ENCODE measurements at regions not wholly inside any gene's neighbourhood (a gene's known extent, or its start where the extent isn't known, plus 50 kb on each side); places are given as distances from the start of the nearest gene placed in this dataset.

- no peak for DNase-seq
These were observed 162.9 kb downstream of the FAM170A start for GRCh38 chr5:119792161-119792799.

- DNase-seq, result peak; percentile 3
These were observed 166.4 kb downstream of the FAM170A start for GRCh38 chr5:119795768-119796167.

- DNase-seq, result no peak
These were observed 172.2 kb downstream of the FAM170A start for GRCh38 chr5:119801570-119801969.

- no peak for DNase-seq
These were observed 178.7 kb downstream of the FAM170A start for GRCh38 chr5:119808024-119808423.

GRCh38 chr5:119808474-119808873 lies 179.1 kb downstream of the FAM170A start:
- no peak for DNase-seq

- DNase-seq, result no peak
These were observed 180.9 kb downstream of the FAM170A start for GRCh38 chr5:119810217-119810616.

GRCh38 chr5:119811458-119811857 lies 182.1 kb downstream of the FAM170A start:
- no peak for DNase-seq

GRCh38 chr5:119814655-119815054 lies 185.3 kb downstream of the FAM170A start:
- DNase-seq, result no peak

GRCh38 chr5:119816055-119816454 lies 186.7 kb downstream of the FAM170A start:
- no peak for DNase-seq

- no peak for DNase-seq
These were observed 190.7 kb downstream of the FAM170A start for GRCh38 chr5:119820016-119820415.

- DNase-seq, result no peak
These were observed 191.2 kb downstream of the FAM170A start for GRCh38 chr5:119820608-119821007.

GRCh38 chr5:119828541-119828940 lies 199.2 kb downstream of the FAM170A start:
- peak; percentile 0 for DNase-seq

GRCh38 chr5:119829341-119829740 lies 200.0 kb downstream of the FAM170A start:
- no peak for DNase-seq

GRCh38 chr5:119833176-119833575 lies 203.8 kb downstream of the FAM170A start:
- no peak for DNase-seq

- DNase-seq, result peak; percentile 0
These were observed 210.8 kb downstream of the FAM170A start for GRCh38 chr5:119840175-119840574.

- no peak for DNase-seq
These were observed 222.8 kb downstream of the FAM170A start for GRCh38 chr5:119852140-119852539.

GRCh38 chr5:119860463-119860862 lies 231.1 kb downstream of the FAM170A start:
- no peak for DNase-seq

- DNase-seq, result no peak
These were observed 233.3 kb downstream of the FAM170A start for GRCh38 chr5:119862619-119863018.

GRCh38 chr5:119864286-119864685 lies 234.9 kb downstream of the FAM170A start:
- DNase-seq, result no peak

GRCh38 chr5:119873611-119874010 lies 244.3 kb downstream of the FAM170A start:
- no peak for DNase-seq

GRCh38 chr5:119876522-119876921 lies 247.2 kb downstream of the FAM170A start:
- DNase-seq, result no peak

- no peak for DNase-seq
These were observed 249.4 kb downstream of the FAM170A start for GRCh38 chr5:119878712-119879111.

- DNase-seq, result no peak
These were observed 250.1 kb downstream of the FAM170A start for GRCh38 chr5:119879446-119879845.

GRCh38 chr5:119895066-119895465 lies 265.7 kb downstream of the FAM170A start:
- DNase-seq, result no peak

GRCh38 chr5:119896826-119897536 lies 267.6 kb downstream of the FAM170A start:
- DNase-seq, result no peak
